ENCODE measurements at regions not wholly inside any gene's neighbourhood (a gene's known extent, or its start where the extent isn't known, plus 50 kb on each side); places are given as distances from the start of the nearest gene placed in this dataset.

- no peak for DNase-seq (ENCODE audit: low spot score)
These were observed 112.6 kb downstream of the CDC5L start for GRCh38 chr6:44500074-44500473.

- no peak for DNase-seq (ENCODE audit: low spot score)
These were observed 116.0 kb downstream of the CDC5L start for GRCh38 chr6:44503471-44503870.

- DNase-seq (ENCODE audit: low spot score): no peak
These were observed 116.8 kb downstream of the CDC5L start for GRCh38 chr6:44504301-44504791.

GRCh38 chr6:44505751-44506150 is 118.2 kb downstream of the CDC5L start:
- no peak for DNase-seq (ENCODE audit: low spot score)

DNA sequence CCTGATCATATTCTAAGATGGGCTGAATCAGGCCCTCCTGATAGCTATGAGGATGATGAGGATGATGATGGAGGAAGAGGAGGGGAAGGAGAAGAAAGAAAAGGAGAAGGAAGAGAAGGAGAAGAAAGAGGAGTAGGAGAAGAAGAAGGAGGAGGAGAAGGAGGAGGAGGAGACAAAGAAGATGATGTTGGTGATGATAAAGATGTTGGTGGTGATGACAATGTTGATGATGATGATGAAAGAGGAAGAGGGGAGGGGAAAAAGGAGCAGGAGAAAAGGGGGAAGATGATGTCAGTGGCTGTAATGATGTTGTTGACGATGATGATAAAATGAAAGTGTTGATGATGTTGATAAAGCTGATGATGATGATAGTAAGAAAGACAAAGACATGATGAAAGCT is 119.5 kb downstream of the CDC5L start:
- DNase-seq (ENCODE audit: low spot score): no peak

DNA sequence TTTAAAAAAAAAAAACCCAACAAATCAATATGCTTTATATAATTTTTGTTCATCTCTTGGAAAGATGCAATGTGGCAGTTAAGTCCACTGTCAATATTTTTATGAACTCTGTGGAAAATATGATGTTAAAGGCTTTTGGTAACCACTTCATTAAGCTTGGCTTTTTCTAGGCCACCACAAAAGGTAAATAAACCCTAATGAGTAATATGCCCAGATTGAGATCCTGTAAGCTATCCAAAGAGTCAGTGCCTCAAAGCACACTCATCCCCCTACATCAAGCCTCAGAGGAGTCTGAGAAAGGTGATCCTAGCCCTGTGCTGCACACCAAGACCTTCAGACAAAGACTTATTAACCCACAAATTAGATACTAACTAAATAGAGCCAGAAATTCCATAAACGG is 121.1 kb downstream of the CDC5L start:
- DNase-seq (ENCODE audit: low spot score): no peak

DNA sequence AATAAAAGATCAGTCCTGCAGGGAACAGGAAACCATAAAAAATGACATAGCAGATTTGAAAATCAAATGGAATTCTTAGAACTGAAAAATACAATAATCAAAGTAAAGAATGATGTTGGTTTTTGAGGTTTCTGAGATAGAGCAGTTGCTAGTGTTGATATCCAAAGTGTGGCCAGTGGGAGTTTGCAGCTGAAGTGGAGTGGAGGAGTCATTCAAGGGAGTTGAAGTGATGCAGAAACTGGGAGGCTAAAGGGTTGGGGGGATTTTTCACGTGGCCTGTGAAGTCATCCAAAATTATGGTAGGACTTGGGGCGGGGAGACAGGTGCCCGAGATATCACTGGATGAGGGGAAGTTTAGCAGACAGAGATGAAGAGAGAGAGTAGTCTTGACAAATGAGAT is 123.6 kb downstream of the CDC5L start:
- DNase-seq (ENCODE audit: low spot score): no peak

- peak; percentile 31 for DNase-seq (ENCODE audit: low spot score)
These were observed 125.6 kb downstream of the CDC5L start for GRCh38 chr6:44512868-44513741.

DNA sequence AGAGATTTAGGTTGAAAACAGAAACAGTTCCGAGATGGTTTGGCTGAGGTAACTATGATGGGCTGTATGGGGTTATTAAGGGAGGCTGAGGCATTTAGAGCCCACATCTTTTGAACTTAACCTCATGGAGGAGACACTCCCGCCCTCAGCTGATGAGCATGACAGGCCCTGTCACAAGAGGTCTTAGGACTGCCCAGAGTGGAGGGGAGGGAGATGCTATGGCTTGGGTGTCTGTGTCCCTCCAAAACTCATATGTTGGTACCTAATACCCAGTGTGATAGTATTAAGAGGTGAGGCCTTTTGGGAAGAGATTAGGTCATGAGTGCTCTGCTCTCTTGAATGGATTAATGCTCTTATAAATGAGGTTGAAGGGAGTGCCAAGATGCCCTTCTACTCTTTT is 126.6 kb downstream of the CDC5L start:
- no peak for DNase-seq (ENCODE audit: low spot score)

- DNase-seq (ENCODE audit: low spot score): no peak
These were observed 127.2 kb downstream of the CDC5L start for GRCh38 chr6:44514576-44515193.

DNA sequence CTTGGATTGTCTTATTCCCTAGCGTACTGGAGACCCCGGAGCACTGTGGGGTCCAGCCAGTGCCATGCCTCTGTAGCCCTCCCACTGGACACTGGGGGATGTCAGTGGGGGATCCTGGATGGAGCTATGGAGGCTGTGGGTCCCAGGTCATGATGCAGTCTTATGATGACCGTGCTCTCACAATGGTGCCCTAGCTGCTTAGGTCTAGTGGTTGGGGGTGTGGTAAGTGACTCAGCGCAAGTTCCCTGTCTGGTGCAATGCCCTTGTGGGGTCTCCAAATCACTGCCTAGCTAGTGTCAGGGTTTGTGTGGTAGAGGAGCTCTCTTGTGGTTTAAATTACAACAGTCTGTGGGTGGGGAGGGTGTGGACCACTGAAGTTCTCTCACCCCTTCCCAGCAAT is 135.4 kb downstream of the CDC5L start:
- DNase-seq (ENCODE audit: low spot score): no peak

GRCh38 chr6:44524476-44525227 is 137.1 kb downstream of the CDC5L start:
- no peak for DNase-seq (ENCODE audit: low spot score)

- no peak for DNase-seq (ENCODE audit: low spot score)
These were observed 138.3 kb downstream of the CDC5L start for GRCh38 chr6:44525761-44526351.

DNA sequence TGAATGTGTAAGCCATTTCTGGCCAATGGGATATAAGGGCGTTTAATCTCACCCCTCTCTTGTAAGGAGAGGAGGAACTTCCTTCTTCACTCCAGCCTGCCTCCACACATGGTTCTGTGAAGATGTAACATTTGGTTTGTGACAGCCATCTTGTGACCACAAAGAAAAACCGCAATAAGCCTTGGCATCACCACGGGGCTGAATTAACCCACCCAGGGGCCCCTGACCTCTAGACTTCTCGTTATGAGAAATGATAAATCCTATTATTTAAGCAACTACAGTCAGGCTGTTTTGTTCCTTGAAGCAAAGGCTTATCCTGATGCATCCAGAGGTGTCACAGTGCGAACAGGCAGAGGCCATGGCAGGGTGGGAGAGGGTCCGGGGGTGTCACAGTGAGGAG is 139.7 kb downstream of the CDC5L start:
- DNase-seq (ENCODE audit: low spot score): no peak

- DNase-seq (ENCODE audit: low spot score): no peak
These were observed 140.3 kb downstream of the CDC5L start for GRCh38 chr6:44527583-44528369.

- DNase-seq (ENCODE audit: low spot score): no peak
These were observed 140.8 kb downstream of the CDC5L start for GRCh38 chr6:44528370-44528644.

GRCh38 chr6:44528716-44529115 is 141.2 kb downstream of the CDC5L start:
- DNase-seq (ENCODE audit: low spot score): no peak

DNA sequence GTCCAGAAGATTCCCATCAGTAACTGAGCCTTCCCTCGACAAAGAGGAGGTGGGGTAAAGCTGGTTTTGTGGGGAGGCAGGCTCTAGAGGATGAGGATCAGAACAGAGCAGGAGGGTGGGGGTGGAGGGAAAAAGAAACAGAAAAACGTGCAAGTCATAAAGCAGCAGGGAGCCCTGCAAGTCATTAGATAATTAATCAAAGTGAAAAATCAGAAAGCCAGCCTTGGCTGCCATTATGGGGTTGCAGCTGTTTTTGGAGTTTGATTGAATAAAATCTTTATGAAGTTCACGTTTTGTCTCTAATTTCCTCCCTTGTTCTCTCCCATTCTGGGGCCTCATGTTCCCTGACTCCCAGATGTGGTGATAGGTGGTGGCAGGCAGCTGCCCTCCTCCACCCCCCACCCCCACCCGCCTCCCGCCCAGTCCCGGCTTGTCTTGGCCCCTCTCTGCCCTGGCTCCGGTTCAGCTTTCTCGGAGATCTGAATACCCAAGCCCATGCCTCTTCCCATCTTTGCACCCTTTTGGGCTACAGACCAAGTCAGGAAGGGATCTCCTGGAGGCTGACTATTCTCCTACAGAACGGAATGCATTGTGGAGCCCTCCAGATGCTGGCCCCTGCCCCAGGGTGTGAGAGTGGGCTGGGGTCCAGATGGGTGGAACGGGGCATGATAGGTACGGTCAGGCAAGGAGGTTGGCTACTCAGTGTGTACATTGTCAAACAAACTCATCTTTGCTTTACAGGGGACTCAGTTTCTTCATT is 141.8 kb downstream of the CDC5L start:
- no peak for DNase-seq (ENCODE audit: low spot score)

DNA sequence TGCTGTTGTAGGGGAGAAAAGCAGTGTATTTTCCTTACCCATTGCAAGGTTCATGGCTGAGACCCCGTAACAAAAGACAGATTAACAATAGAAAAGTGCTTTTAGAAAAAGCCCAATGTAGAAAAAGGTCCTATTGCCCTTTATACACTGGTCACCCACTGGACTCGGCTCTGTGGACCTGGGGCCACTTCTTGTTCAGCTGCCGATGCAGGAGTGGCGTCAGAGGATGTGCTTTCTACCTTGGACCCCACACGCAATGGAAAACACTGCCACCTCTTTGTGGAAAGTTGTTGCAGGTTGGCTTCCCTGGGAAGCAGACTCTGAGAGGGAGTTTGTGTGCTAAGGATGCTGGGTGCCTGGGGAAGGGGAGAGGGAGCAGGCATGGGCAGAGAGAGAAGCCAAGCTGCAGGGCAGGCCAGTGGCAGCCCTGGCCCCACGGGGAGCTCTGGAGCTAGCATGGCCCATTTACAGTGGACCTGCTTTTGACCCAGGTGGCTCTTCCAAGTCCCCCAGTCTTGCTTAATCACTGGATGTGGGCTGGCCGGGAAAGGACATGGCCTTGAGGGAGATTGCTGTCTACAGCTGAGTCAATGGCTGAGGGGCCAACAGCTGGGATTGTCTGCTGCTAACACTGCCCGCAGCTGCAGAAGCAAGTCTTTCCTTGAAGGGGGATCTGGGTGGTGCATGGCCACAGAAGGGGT is 142.9 kb downstream of the CDC5L start:
- no peak for DNase-seq (ENCODE audit: low spot score)

- no peak for DNase-seq (ENCODE audit: low spot score)
These were observed 143.4 kb downstream of the CDC5L start for GRCh38 chr6:44530910-44531234.

All from Ammon's horn (tissue), 1 donor.